ENCODE measurements at regions not wholly inside any gene's neighbourhood (a gene's known extent, or its start where the extent isn't known, plus 50 kb on each side); places are given as distances from the start of the nearest gene placed in this dataset.

- no peak for DNase-seq
These were observed 283.2 kb upstream of the CLINT1 start for GRCh38 chr5:158142156-158142555.

DNA sequence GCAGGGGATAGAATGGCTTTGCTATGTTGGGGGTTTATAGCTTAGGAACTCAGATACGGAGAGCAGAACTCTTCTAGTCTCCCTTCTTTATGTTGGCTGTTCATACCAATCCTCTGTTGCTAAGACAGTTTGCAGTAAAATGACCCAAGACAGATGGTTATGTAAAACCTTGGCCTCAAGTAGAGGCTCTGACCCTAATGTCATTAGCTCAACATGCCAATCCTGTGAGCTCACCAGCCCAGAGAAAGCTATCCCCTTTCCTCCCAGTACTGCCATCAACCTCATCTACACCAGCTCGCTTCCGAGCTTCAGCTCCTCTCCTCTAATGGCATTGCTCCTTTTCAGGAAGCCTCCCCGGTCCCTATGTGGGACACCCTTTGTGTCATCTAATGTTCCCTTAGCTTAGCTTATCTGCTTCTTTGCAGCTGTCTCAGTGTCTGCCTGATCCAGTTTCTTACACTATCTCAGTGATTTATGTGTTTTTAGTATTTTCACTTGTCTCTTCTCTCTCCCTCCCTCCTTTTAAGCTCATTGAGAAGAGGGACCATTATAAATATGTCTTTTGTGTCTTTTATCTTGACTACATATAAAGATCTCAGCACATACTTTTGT, 281.3 kb upstream of the CLINT1 start:
- DNase-seq: no peak

GRCh38 chr5:158139161-158139560, 280.2 kb upstream of the CLINT1 start:
- DNase-seq: no peak

GRCh38 chr5:158135682-158136179, 276.8 kb upstream of the CLINT1 start:
- no peak for DNase-seq

- DNase-seq: no peak
These were observed 274.4 kb upstream of the CLINT1 start for GRCh38 chr5:158133369-158133768.

DNA sequence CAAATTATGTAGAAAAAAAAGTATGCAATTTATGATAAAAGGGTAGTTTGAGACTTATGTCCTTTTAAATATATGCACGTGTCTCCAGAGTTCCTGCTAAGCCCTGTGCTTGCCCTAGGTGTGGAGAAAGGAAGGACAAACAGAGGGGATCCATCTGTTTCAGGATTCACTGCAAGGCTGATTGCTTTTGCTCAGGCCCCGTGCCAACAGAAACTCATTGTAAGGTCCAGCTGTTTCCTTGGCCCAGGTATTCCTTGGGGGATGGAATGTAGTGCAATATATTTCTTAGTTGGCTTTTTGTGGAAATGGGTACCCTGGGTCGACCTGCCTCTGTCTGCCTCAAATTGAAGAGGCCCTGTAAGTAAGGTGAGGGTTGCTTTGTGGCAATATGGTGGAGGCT, 268.6 kb upstream of the CLINT1 start:
- DNase-seq: no peak

GRCh38 chr5:158126442-158127405, 267.8 kb upstream of the CLINT1 start:
- DNase-seq: no peak

GRCh38 chr5:158124606-158125316, 265.8 kb upstream of the CLINT1 start:
- no peak for DNase-seq

DNA sequence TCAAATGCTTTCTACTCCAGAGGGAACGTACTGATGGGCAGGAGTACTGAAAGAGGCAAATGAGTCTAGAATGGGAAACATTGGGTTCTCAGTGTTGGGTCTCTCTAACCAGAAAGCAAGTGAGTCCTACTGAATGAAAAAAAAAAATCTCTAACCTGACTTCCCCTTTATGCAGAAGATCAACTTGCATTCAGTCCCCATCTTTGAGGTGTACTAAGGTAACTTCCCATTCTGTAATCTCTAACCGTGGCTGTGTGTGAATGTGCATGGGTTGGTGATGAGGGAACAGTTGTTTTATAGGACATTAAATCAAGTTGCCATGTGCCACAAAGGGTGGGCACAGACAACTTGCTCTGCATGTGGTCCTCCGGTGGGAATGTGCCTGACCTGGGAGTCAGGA, 264.6 kb upstream of the CLINT1 start:
- no peak for DNase-seq

- no peak for DNase-seq
These were observed 262.7 kb upstream of the CLINT1 start for GRCh38 chr5:158121678-158122077.

GRCh38 chr5:158120760-158121159, 261.8 kb upstream of the CLINT1 start:
- DNase-seq: no peak

- DNase-seq: no peak
These were observed 261.2 kb upstream of the CLINT1 start for GRCh38 chr5:158119961-158120723.

GRCh38 chr5:158117467-158118160, 258.7 kb upstream of the CLINT1 start:
- no peak for DNase-seq

DNA sequence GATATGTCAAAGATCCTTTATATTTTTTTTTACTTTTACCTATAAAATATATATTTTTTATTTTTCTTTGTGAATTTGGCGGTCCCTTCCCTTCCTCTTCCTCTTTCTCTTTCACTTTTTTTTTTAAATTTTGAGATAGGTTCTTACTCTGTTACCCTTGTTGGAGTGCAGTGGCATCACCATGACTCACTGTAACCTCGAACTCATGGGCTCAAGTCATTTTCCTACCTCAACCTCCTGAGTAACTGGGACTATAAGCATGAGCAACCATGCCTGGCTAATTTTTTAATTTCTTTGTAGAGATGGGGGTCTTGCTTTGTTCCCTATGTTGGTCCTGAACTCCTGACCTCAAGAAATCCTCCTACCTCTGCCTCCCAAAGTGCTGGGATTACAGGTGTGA, 258.0 kb upstream of the CLINT1 start:
- DNase-seq: no peak

DNA sequence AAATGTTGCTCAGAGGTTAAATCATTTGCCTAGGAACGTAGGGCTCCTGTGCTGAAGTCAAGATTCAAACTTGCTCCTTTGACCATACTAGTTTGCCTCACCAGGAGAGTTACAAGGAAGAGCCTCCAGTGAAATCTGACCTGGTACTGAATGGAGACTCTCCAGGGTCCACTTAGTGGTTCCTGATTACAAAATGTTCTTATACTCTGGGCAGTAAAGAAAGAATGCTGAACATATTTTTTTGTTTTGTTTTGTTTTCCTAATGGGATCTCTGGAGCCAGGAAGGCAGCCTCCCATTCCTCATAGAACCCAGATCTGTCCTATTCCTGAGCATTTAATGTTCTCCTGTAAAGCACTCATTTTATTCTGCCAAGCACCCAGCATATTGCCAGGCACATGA, 256.5 kb upstream of the CLINT1 start:
- no peak for DNase-seq

- no peak for DNase-seq
These were observed 249.2 kb upstream of the CLINT1 start for GRCh38 chr5:158108177-158108576.

DNA sequence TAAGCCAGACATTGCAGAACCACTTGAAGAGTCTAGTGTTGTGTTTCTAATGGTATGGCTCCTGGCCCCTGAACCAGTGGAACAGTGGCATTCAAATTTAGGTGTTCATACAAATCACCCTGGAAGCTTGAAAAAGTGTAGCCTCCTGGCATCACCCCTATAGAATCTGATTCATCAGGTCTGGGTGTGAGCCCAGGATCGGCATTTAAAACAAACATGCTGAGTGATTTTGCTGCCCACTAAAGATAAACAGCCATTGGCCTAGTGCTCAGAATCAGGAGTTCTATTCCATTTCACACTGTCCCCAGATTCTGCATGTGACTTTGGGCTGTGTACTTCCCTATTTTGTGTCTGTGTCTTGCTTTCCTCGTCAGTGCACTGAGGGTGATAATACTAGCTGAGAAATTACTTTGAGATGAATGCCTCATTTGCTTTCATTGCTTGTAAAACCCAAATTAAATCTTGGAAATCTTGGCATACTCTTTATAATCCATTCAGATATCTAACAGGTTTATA, 241.5 kb upstream of the CLINT1 start:
- DNase-seq: no peak

GRCh38 chr5:158099571-158100105, 240.7 kb upstream of the CLINT1 start:
- DNase-seq: no peak

DNA sequence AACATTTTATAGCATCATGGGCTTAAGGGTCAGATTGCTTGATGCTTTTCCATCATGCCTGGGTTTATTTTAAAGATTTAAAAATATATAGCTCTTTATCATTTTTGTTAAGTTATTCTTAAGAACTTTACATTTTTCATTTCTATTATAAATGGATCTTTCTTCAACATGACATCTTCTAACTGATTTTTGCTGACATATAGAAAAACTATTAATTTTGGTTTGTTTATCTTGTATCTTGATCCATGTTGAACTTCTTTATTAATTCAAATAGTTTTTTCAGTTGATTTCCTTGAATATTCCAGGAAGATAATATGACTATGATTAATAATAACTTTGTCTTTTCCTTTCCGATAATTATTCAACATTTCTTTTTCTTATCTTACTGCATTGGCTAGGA, 237.9 kb upstream of the CLINT1 start:
- DNase-seq: no peak

DNA sequence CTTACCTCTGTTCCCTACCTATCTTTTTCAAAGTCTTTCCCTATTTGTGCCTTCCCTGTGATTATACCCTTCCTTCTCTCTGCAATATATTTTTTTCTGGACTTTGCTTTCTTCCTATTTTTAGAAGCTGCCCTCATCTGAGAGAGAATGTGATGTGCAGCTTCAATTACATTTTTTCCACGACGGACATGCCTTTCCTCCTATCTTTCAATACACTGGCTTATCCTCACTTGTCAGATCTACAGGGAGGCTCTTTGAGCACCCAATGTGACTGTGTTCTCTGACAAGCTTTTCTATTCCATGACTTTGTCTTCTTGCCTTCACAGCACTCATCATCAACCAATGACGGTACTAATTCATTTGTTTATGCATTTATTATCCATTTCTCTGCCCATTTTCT, 227.9 kb upstream of the CLINT1 start:
- DNase-seq: no peak

GRCh38 chr5:158084292-158084691, 225.3 kb upstream of the CLINT1 start:
- DNase-seq: no peak
